AG04450 (cell line): ENCODE measurements at regions not wholly inside any gene's neighbourhood (a gene's known extent, or its start where the extent isn't known, plus 50 kb on each side); places are given as distances from the start of the nearest gene placed in this dataset.
"Not testable (repeated sequence)": the region's sequence is repeated elsewhere in the genome, so short reads cannot be mapped to it uniquely, and the experiment has no call there.

Experiments used
- CTCF ChIA-PET: fragments of 300-600, 350-600 bp; formaldehyde crosslinking; extraction: SDS; loops from one replicate; lab custom pipeline; 2022; ENCODE audit warnings: antibody characterized with exemption, inconsistent platforms; lab: Charles Lee
- POLR2A ChIA-PET: fragments of 350-600 bp; formaldehyde crosslinking; extraction: SDS; loops from one replicate; lab custom pipeline; 2021; ENCODE audit warnings: antibody characterized with exemption, inconsistent platforms; lab: Yijun Ruan, JAX
- DNase-seq: peaks from one replicate; pipeline ENCODE4 v3.0.0-alpha.2; 2011; ENCODE audit warnings: low read depth, low spot score
- H3K27ac ChIP-seq: one replicate; pipeline ENCODE4 v1.5.1; 2012; ENCODE audit warnings: low read depth, low read length, control low read depth
- H3K27me3 ChIP-seq: one replicate; pipeline ENCODE4 v1.6.0; 2012; ENCODE audit warnings: low read length; ENCODE audit not compliant: control insufficient read depth, insufficient read depth
- H3K4me3 ChIP-seq: 2 replicates; pipeline ENCODE4 v1.5.1; 2011; ENCODE audit warnings: mild to moderate bottlenecking, low read depth, low read length, control low read depth
- H3K9me3 ChIP-seq: 2 replicates; pipeline ENCODE4 v1.5.1; 2012; ENCODE audit warnings: low read length; ENCODE audit not compliant: control insufficient read depth, insufficient read depth
- CTCF ChIP-seq: IDR thresholded peaks from 2 replicates; pipeline ENCODE4 v1.5.1; 2011; ENCODE audit warnings: low read depth, low read length, control low read depth, inconsistent platforms

GRCh38 chr11:101835506-101836063 is 79.2 kb upstream of the CEP126 start:
- DNase-seq = no peak
- TF ChIP-seq CTCF = no peak
- no peak overlapping the region for H3K27ac ChIP-seq
- H3K27me3 ChIP-seq = no peaks in the 10 kb centered on the region
- no peaks in the 10 kb centered on the region for H3K9me3 ChIP-seq
- ChIA-PET POLR2A (no interaction called here), CTCF (interaction anchor here (1.7 kb wide), 1 partner anchor 12 kb away, joined by 6 read pairs; no protein-coding TSS in a partner anchor)
- no peak overlapping the region for H3K4me3 ChIP-seq

GRCh38 chr11:101830475-101830874 is 84.3 kb upstream of the CEP126 start:
- DNase-seq, H3K4me3 ChIP-seq, H3K27ac ChIP-seq, POLR2A ChIA-PET, CTCF ChIA-PET, H3K9me3 ChIP-seq, H3K27me3 ChIP-seq: not testable (repeated sequence)

GRCh38 chr11:101825531-101825930 is 89.3 kb upstream of the CEP126 start:
- Histone ChIP-seq H3K4me3 (no peak overlapping the region), H3K9me3 (no peaks in the 10 kb centered on the region), H3K27me3 (no peaks in the 10 kb centered on the region), H3K27ac (no peak overlapping the region)
- no peak for DNase-seq
- no peak for TF ChIP-seq CTCF
- POLR2A ChIA-PET = no interaction called here
- CTCF ChIA-PET = no interaction called here

- H3K27ac ChIP-seq = no peak overlapping the region
- POLR2A ChIA-PET = no interaction called here
- DNase-seq = no peak
- CTCF ChIA-PET = interaction anchor here (1.4 kb wide), 1 partner anchor 43 kb away, joined by 3 read pairs; no protein-coding TSS in a partner anchor
- TF ChIP-seq CTCF = no peak
- H3K4me3 ChIP-seq = no peak overlapping the region
- no peaks in the 10 kb centered on the region for H3K27me3 ChIP-seq
- no peaks in the 10 kb centered on the region for H3K9me3 ChIP-seq
Observed at GRCh38 chr11:101817581-101817980, 97.2 kb upstream of the CEP126 start.

GRCh38 chr11:101816613-101817012 is 98.2 kb upstream of the CEP126 start:
- Histone ChIP-seq H3K4me3 (no peak overlapping the region), H3K9me3 (no peaks in the 10 kb centered on the region), H3K27ac (no peak overlapping the region), H3K27me3 (no peaks in the 10 kb centered on the region)
- CTCF ChIA-PET = interaction anchor here (1.4 kb wide), 1 partner anchor 44 kb away, joined by 3 read pairs; no protein-coding TSS in a partner anchor
- POLR2A ChIA-PET = no interaction called here
- no peak for TF ChIP-seq CTCF
- DNase-seq = no peak
